HL-60/S4 (cell line): ENCODE measurements at regions not wholly inside any gene's neighbourhood (a gene's known extent, or its start where the extent isn't known, plus 50 kb on each side); places are given as distances from the start of the nearest gene placed in this dataset.
"Not testable (repeated sequence)": the region's sequence is repeated elsewhere in the genome, so short reads cannot be mapped to it uniquely, and the experiment has no call there.

Source experiments
- in situ Hi-C: fragments of 300-500 bp; cut with MboI; formaldehyde crosslinking; loops from 2 replicates; pipeline ENCODE4 v1.14.3; 2022; ENCODE audit warnings: low sequenced_read_pairs

DNA sequence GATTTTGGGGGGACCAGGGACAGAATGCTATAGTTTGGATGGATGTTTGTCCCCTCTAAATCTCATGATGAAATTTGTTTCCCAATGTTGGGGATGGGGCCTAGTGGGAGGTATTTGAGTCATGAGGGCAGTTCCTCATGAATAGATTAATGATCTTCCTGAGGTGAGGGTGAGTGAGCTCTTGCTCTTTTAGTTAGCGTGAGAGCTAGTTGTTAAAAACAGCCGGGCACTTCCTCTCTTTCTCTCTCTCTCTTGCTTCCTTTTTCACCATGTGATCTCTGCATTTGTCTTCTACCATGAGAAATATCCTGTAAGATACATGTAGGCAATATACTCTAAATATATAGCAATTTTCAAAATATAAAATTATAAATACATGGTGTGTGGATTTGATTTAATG, 290.8 kb upstream of the PCDH9 start:
- in situ Hi-C loops = no loop called here

DNA sequence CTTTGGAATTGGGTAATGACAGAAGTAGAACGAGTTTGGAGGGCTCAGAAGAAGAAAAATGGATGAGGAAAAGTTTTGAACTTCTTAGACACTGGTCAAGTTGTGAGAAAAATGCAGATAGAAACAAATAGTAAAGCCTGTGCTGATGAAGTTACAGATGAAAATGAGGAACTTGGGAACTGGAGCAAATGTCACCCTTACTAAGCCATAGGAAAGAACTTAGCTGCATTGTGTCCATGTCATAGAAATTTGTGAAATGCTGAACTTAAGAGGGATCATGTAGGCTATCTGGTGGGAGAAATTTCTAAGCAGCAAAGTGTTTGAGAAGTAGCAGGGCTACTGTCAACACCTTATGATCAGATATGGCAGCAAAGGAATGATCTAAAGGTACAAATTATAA, 289.2 kb upstream of the PCDH9 start:
- in situ Hi-C loops = no loop called here

DNA sequence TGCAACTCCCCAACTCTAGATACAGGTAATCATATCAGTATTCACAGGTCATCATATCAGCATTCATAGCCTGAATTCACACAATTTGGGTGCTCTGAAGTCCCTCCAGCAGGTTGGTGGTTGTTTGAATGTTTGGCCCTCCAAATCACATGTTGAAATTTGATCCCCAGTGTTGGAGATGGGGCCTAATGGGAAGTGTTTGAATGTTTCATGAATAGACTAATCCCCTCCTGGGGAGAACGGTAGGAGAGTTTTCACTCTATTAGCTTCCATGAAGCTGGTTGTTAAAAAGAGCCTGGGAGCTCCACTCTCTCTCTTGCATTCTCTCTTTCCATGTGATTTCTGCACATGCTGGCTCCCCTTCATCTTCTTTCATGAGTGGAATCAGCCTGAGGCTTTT, 288.6 kb upstream of the PCDH9 start:
- in situ Hi-C loops = no loop called here

DNA sequence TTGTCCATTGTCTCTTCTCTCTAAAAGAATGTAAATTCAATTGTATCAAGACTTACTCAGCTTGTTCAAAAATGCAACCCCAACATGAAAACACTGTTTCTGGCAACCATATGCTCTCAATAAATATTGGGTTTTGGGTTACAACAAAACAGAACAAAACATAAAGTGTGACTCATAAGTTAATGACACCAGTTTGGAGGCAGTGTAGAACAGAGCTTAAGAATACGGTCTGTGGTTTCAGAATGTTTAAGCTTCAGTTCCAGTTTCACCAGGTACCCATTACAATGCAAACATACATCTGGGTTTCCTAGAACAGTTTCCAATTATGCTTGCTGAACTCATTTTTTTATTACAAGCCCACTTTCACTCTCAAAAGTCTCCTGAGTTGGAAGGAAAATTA, 285.8 kb upstream of the PCDH9 start:
- in situ Hi-C loops = no loop called here

DNA sequence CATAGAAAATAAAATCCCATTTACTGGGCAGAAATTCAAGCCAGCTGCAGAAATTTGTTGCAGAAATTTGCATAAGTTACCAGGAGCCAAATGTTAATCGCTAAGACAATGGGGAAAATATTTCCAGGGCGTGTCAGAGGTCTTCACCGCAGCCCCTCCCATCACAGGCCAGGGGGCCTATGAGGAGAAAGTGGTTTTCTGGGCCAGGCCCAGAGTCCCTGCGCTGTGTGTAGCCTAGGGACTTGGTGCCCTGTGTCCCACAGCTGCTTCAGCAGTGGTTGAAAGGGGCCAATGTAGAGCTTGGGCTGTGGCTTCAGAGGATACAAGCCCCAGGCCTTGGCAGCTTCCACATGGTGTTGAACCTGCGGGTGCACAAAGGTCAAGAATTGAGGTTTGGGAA, 278.9 kb upstream of the PCDH9 start:
- in situ Hi-C loops = no loop called here

DNA sequence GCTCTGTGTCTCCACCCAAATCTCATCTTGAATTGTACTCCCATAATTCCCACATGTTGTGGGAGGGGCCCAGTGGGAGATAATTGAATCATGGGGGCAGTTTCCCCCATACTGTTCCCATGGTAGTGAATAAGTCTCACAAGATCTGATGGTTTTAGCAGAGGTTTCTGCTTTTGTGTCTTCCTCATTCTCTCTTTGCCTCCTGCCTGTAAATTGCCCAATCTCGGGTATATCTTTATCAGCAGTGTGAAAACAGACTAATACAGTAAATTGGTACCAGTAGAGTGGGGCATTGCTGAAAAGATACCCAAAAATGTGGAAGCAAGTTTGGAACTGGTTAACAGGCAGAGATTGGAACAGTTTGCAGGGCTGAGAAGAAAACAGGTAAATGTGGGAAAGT, 278.1 kb upstream of the PCDH9 start:
- in situ Hi-C loops = not testable (repeated sequence)

DNA sequence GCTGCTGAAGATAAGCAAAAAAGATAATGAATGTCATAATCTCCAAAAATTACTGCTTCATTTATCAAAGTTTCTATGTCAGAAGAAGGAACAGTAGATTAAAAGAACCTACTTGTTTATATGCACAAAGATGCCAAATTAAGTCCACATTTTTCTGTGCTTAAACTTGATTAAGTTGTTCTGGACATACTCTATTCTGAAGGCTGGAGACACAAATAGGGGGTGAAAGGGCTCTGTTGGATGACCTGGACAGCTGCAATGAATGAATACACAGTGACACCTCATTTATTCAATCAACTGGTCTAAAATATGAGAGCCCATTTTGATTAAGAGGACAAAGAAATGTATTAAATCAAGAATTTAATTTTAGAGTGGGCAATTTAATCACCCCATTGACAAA, 276.3 kb upstream of the PCDH9 start:
- in situ Hi-C loops = no loop called here

DNA sequence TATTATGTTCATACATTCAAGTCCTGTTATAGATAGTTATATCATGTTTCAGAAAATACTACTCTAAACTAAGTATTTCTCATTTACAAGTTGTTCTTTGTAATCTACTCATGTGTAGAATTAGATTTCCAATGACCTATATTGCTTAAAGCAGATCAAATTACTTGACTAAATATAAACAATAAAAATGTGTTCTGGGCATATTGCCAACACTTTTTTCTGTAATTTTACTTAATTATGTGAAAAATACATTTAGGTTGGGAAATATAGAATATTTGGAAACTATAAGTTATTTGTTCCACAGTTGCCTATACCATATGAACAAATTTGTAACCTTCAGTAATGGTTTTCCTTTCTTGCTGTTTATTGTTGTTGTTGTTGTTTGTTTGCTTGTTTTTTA, 275.2 kb upstream of the PCDH9 start:
- in situ Hi-C loops = no loop called here

DNA sequence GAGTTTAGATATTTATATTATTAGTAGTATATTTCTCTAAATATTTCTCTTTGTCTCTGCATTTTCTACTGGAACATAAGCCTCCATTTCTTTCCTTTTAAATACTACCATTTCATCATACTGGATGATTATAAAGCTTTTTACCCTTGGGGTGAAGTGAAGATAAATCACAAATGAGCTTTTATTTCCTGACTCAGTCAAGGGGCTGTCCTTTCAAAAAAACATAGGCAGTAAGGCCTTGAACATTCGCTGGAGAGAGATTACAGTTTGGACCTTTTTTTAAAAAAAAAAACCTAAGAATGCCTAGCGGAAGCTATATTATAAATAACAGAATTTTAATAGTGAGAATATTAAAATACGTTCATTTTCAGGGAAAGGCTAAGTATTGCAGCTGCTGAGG, 268.8 kb upstream of the PCDH9 start:
- in situ Hi-C loops = no loop called here

DNA sequence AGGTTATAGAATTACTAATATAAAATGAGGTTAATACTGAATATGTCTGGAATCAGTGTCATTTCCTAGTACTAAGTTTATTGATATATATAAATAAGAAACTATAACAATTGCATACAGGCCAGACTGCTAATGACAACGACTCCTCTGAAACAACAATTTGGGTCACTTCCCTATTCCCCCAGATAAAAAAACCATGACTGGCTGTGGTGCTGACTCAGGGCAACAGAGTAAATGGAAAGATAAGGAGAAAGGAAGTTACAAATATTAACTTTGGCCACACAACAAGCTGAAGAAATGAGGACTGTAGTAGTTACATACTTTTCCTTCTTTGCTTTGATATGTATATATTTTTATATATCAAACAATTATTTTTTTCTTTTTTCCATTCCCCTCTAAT, 263.7 kb upstream of the PCDH9 start:
- in situ Hi-C loops = no loop called here

DNA sequence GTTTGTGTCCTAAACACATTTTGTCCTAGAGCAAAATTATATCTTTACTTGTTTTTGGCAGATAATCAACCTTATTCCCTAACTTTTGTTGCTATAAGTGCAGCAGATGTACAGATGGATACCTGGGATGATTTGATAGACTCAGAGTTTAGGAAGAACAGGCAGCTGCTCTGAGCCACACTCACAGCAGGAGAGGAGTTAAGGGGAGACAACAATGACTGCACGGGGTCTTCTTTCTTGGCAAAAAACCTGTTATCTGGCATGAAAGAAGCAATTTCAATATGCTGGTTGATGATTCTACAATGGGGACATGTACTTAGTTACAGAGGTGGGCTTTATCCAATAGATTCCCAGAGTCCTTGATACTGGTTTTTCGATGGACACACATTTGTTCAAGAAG, 258.9 kb upstream of the PCDH9 start:
- in situ Hi-C loops = no loop called here

DNA sequence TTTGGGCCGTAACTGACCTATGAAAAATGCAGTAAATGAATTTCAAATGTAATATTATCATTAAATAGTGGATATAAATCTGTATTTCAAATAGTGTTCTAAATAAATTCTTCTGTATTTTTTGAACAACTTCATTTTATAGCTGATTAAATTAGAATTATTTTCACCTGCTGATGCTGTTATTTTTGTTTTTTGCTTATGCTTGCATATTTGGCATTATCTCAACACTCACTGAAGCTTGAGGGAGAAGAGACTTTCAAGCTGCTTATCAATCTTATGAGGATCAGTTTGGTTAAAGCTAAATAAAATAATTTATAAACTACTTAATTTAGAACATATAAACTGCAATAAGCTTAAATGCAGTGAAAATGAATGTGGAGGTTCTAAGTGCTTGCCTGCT, 251.3 kb upstream of the PCDH9 start:
- in situ Hi-C loops = no loop called here

DNA sequence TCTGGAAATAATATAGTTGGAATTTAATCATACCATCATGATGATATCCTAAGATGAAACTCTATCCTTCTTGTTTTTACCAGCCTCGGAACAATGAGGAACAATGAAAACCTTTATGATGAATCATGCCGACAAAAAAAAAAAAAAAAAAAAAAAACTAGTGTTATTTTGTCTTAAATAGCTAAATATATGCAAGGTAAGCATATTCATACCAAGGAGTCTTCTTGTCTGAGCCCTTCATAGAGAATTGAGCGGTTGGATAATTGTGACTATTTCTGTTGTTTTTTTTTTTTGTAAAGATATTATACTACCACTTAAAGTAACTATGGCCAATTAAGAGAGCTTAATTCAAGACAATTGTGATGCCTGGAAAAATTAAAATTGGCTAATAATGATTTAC, 244.0 kb upstream of the PCDH9 start:
- in situ Hi-C loops = no loop called here

DNA sequence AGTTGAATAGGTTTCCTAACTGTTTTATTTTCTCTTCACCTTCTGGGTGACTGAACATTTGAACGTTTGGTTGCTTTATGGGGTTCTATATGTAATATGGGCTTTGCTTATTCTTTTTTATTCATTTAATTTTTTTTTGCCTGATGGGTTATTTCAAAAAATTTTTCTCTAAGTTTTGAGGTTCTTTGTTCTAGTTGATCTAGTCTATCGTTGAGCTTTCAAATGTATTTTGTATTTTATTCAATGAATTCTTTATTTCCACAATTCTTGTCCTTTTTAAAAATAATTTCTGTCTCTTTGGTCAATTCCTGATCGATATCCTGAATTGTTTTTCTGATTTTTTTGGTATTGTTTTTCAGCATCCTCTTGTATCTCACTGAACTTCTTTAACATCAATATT, 239.5 kb upstream of the PCDH9 start:
- in situ Hi-C loops = no loop called here

DNA sequence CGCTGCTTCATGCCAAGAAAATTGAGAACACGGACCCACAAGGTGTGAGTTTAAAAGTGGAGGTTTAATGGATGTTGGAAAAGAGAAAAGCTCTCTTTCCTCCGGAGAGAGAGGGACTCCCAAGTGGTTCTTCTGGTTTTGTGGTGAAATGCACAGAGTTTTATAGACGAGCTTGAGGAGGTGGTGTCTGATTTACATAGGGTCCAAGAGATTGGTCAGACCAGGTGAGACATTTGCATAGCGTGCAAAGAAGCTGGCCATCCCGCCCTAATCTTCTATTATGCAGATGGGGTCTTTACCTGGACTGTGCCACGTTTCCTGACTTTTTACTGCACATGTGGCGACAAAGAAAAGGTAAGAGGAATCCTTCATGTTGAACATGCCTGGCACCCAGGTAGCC, 236.4 kb upstream of the PCDH9 start:
- in situ Hi-C loops = no loop called here

DNA sequence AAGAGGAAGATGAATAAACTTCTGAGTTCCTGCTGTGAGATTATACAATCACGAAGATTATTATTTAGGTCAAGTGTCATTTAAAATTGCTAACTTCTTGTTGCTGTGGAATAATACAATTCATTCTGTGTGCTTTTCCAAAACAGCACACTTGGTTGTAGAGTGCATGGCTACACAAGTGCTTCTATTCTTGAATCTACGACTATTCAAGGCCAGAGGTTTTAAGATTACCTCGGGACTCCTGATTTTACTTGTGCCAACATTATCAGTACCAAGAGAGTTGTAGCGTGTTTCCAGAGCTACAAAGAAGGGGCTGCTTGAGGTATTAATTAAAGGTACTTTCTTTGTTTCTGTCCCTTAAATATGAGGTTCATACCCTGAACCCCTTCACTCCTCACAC, 234.0 kb upstream of the PCDH9 start:
- in situ Hi-C loops = no loop called here

DNA sequence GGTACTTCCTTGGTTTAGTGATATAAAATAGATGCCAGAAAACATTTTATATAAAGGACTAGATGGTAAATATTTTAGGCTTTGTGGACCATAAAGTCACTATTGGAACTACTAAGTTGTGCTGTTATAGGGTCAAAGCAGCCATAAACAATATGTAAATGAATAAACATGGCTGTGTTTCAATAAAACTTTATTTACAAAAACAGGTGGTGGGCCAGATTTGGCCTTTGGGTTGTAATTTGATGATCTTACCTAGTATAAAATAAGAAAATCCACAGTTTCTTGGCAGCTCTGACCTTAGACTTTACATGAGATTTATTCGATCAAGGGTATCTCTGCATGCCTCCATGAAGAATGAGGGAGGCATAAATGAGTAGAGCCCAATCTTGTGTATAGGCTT, 232.0 kb upstream of the PCDH9 start:
- in situ Hi-C loops = no loop called here

DNA sequence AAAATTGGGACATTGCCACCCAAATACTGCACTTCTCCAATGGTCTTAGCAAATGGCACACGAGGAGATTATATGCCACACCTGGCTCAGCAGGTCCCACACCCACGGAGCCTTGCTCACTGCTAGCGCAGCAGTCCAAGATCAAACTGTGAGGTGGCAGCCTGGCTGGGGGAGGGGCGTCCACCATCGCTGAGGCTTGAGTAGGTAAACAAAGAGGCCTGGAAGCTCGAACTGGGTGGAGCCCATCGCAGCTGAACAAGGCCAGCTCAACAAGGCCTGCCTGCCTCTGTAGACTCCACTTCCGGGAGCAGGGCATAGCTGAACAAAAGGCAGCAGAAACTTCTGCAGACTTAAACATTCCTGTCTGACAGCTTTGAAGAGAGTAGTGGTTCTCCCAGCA, 222.4 kb upstream of the PCDH9 start:
- in situ Hi-C loops = not testable (repeated sequence)

DNA sequence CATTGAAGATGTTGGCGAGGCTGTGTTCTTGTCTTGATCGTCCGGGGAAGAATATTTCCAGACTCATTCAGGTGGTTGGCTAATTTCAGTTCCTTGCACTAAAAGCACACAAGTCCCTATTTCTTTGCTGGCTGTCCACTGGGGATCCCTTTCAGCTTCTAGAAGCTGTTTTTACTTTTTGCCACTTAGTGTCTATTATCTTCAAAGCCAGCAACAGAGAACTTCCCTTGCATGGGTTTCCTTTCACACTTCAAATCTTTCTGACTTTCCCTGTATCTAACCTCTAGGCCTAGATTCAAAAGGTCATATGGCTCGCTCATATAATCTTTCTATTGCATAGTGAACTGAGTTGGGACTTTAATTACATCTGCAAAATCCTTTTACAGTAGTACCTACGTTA, 215.3 kb upstream of the PCDH9 start:
- in situ Hi-C loops = no loop called here

DNA sequence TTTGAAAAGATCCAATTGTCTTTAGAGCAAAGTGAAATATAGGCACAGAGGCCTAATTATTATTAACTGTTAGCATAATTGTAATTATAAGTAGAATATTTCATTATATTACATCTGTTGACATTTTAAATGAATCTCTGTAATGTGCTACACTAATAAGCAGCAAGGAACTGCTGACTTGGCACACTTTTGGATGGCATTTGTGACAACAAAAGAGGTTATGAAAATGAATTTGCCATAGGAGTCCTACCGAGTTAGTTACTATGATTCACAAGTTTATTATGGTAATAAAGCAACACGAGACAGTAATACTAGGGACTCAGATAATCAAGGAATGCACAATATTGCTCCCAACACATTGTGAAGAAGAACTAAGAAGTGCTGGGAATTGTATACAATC, 213.8 kb upstream of the PCDH9 start:
- in situ Hi-C loops = no loop called here

DNA sequence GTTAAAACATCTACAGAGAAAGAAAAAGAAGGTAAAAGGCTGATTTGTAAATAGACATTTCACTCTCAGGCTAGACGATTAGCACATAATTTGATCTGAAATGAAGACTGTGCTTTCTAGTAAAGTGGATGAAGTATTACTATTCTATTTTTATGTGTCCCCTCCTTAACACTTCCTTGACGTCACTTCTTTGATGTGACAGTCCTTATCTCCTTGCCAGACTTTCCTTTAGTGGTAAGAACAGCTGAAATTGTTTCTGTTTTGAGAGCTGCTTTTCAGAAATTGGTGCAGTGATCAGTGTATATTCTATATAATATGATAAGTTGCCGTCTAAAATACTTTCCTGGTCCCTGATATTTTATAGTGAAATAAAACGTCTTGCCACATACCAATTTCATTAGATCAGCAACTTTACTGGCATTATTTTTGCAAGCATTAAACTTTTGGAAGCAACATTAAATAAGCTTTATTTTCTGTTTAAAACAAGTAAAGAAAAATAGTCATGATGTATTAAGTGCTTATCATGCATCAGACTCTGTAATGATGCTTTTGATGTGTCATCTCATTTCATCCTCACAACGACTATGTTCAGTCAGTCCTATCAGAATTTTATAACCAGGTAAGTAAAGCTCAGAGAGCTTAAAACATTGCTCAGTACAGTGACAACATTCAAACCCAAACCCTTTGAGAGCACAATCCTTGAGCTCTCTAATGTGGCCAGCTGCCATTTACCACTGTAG, 210.3 kb upstream of the PCDH9 start:
- in situ Hi-C loops = no loop called here

DNA sequence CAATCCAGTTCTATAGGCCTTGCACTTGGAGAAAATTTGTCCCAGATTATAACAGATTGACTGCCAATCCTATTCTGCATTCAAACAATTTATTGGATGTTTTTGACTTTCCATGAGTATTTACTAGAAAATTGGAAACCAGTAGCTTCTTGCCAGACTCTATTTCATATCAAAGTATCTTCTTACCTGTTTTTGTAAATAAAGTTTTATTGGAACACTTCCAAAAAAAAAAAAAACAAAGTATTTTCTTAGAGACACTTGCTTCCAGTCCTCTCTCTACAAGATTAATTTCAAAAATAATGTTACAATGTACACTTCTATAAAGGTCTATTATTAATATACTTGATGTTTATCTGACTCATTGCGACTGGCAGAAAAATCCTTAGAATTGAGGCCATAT, 209.2 kb upstream of the PCDH9 start:
- in situ Hi-C loops = no loop called here

DNA sequence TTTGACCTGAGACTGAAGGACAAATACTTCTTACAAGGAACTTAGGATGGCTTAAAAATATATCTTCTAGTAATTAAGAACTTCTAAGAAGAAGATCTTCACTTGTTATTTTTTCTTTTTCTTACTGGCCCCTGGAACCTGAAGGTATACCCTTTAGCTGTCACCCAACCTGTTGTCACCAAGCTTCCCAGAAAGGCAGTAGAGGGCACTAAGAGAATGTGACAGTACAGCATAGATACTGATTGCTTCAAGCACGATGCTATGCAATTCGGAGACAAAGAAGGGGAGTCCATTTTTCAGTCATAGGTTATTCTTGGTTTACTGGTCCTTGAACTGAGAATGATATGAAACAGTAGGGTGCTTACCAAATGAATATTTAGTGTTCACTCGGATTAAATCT, 208.3 kb upstream of the PCDH9 start:
- in situ Hi-C loops = no loop called here

DNA sequence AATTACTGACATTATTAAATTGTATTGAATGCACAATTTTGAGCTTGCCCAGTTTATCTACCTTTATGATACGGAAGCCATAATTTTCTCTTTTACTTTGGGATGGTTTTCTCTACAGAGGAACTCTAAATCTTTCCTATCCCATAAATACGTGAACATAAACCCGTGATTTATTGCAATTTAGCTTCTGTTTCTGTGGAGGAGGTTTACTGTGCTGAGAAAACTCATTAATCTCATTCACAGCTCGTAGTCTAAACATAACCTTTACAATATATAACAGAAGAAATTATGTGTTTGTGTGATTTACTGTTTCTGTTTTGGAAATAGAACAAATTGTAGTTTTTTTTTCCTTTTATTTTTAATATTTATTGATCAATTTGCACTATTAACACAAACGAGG, 207.1 kb upstream of the PCDH9 start:
- in situ Hi-C loops = no loop called here
